Right lung (tissue), 2 donors: ENCODE measurements at regions not wholly inside any gene's neighbourhood (a gene's known extent, or its start where the extent isn't known, plus 50 kb on each side); places are given as distances from the start of the nearest gene placed in this dataset.
"Not testable (repeated sequence)": the region's sequence is repeated elsewhere in the genome, so short reads cannot be mapped to it uniquely, and the experiment has no call there.

Source experiments
- DNase-seq, 2 donors: peaks; one replicate each; pipeline ENCODE4 v3.0.0-alpha.2; 2013

DNA sequence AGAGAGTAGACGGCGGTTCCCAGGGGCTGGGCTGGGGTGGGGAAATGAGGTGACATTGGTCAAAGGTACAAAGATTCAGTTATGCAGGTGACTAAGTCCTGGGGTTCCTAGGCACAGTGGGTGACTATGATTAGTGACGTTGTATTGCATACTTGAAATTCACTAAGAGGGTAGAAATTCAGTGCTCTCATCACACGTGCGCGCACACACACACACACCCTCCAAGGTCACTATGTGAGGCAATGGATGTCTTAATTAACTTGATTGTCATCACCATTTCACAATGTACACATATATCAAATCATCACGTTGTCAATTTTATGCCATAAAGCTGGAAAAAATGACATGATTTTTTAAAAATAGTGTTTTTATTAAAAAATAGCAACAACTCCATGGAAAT is 92.9 kb upstream of the ALKAL2 start:
- DNase-seq, result no peak

DNA sequence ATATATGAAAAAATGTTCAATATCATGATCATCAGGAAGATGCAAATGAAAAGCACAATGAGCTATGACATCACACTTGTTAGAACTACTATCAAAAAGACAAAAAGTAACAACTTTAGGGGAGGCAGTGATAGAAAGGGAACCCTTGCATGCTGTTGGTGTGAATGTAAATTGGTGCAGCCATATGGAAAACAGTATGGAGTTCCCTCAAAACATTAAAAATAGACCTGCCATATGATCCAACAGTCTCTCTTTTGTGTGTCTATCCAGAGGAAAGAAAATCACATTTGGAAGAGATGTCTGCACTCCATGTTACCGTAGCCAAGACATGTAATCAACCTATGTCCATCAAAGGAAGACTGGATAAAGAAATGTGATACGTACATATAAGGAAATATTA is 92.3 kb upstream of the ALKAL2 start:
- no peak for DNase-seq

DNA sequence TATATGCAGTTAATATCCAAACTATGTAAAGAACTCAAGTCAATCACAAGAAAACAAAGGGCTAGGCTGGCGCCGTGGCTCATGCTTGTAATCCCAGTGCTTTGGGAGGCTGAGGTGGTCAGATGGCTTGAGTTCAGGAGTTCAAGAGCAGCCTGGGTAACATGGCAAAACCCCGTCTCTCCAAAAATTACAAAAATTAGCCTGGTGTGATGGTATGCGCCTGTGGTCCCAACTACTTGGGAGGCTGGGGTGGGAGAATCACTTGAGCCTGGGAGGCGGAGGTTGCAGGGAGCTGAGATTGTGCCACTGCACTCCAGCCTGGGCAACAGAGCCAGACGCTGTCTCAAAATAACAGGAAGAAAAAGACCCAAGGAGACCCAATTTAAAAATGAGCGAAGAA is 91.9 kb upstream of the ALKAL2 start:
- no peak for DNase-seq

DNA sequence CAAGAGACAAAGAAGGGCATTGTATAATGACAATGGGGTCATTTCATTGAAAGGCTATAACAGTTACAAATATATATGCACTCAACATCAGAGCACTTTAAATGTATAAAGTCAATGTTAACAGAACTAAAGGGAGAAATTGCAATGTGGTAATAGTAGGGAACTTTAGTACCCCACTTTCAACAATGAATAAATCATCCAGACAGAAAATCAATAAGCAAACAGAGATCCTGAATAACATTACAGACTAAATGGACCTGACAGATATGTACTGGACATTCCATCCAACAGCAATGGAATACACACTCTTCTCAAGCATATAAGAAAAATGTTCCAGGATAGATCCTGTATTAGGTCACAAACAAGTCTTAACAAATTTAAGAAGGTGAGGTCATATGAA is 90.5 kb upstream of the ALKAL2 start:
- no peak for DNase-seq

DNA sequence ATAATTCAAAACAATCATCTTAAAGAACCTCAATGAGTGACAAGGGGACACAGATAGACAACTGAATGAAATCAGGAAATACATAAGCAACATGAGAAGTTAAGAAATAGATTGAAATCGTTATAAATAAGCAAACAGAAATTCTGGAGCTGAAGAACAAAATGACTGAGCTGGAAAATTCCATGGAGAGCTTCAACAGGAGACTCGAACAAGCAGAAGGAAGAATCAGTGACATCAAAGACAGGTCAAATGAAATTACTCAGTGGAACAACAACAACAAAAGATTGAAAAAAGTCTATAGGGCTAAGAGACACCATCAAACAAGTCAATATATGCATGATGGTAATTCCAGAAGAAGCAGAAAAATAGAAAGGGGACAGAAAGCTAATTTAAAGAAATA is 89.5 kb upstream of the ALKAL2 start:
- no peak for DNase-seq

DNA sequence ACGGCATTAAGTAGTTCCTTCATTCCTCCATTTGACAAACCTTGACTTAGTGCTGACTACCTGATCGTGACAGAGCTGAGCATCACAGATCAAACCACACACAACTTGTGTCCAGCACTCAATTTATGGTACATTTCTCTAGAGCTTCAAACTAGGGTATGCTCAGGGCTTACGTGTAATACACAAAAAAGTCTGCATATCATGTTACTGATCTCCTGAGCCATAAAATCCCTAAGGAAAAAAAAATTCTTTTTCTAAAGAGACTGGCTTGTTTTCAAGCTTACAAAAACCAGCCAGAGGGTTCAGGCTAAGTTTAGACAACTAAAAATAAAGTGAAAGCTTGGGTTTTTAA is 88.0 kb upstream of the ALKAL2 start:
- DNase-seq, result no peak

DNA sequence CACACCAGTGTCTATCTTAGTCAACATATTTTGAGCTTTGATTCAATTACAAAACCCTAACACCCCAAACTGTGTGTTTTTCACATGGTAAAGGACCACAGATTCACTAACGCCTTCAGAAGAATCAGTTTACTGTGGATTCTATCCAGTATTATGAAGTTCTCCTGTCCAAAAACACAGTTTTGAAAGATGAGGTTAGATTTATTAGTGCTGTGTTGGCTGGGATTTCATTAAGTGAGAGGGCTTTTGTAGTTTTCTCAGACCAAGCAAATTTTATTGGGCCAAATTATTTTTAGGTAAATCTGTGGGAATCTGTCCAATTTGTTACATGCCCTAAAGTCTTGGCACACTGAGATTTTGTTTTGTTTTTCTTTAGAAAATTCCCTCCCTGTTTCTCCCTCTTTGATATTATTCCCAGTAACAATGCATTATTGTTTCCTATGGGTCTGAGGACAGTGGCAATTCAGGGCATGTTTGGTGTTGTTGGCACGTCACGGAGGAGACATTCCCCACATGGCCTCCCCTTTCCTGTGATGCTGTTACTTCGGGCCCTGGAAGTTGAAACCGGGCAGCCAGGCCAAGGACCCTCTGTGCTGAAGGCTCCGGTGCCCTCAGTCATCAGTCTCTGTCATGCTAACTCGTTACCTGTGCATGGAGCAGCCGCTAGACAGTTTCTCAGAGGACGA is 87.5 kb upstream of the ALKAL2 start:
- no peak for DNase-seq

DNA sequence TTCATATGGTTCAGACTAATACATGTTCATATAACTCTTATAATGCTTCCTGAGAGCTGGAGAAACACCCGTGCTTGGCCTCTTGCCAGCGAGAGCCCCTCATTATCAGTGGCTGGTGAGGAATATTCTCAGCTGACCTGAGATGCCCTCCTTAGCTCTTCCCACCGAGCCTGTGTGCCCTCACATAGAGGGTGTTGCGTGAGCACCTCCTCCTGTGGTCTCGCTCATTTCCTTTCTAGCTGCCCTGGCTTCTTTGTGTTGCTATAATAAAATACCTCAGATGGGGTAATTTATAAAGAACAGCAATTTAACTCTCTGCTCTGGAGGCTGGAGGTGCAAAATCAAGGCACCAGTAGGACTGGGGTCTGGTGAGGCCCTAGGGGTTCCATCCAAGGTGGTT is 80.5 kb upstream of the ALKAL2 start:
- DNase-seq, result no peak

DNA sequence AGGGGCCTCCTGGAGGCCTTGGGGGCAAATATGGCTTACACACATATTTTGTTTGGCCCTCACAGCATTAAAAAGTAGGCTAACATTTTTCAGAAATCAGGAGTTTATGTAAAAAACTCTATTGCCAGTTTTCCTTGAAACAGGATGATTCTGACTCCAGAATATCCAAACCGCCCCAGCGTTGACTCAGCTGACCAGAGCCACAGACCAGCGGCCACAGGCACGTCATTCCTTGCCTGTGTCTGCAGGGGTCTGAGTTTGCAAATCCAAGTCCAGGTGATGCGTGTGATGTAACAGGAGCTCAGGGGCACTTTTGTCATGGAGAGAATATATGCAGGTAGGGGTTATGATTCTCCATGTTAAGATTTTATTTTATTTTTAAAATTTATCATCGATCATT is 79.4 kb upstream of the ALKAL2 start:
- DNase-seq, result no peak

DNA sequence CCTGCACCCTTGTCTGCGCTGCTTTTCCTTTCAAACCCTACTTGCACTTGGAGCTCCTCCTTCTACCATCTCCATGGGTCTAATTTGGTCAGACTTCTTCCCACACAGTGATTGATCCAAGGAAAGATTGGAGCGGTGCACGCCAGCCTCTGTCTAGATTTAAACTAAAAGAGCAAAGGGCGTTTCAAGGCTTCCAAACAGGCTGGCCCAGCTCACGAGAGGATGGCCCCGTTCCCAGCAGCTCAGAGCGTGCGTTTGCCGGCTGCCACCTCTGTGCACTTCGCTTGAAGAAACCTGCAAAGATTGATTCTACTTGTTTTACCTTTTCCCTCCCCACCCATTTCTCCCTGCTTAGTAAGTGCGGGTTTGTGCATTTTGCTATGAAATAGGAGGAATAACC is 78.8 kb upstream of the ALKAL2 start:
- DNase-seq, result no peak

DNA sequence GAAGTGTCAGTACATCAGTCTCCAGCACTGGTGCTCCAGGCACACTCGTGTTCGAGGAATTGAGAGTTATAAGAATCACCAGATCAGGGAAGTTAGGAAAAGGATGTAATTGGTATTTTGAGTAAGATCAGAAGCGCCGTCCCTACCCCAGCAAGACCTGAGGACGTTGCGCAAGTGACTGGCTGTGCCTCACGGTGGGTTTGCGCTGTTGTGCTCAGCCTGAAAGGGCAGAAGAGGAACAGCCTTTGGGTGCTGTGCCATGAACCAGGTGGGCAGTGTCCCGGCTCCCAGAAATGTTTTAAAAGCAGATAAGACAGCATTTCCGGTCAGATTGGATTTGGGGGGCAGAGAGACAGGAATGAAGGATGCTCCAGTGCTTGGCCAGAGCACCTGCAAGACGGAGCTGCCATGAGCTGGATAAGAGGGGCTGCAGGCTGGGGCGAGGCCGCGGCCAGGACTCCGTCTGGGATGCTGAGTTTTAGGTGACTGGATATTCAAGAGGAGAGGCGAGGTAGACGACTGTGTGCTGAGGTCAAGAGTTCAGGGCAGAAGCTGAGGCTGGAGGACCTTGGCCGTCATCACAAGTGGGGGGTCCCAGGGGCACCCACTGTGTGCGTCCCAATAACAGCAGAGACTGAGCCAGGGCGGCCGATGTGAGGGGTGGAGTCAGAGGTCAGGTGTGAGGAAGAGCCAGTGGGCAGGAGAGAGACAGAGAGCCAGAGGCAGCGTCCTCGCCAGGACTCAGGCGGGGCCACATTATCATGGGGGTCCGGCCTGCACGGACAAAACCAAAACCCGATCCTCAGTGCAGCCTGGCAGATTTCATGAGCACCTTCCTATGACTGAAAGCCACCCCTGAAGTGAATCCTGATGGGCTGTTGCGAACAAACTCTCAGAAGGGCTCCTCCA is 77.7 kb upstream of the ALKAL2 start:
- no peak for DNase-seq

DNA sequence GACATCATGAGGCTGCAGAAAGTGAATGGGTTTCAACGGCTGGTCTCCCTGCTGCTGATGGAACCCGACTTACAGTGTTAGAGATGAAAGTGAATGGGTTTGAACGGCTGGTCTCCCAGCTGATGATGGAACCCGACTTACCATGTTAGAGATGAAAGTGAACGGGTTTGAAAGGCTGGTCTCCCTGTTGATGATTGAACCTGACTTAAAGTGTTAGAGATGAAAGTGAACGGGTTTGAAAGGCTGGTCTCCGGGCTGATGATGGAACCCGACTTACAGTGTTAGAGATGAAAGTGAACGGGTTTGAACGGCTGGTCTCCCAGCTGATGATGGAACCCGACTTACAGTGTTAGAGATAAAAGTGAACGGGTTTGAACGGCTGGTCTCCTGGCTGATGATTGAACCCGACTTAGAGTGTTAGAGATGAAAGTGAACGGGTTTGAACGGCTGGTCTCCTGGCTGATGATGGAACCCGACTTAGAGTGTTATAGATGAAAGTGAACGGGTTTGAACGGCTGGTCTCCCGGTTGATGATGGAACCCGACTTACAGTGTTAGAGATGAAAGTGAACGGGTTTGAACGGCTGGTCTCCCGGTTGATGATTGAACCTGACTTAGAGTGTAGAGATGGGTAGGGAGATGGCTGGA is 76.1 kb upstream of the ALKAL2 start:
- DNase-seq, result no peak

DNA sequence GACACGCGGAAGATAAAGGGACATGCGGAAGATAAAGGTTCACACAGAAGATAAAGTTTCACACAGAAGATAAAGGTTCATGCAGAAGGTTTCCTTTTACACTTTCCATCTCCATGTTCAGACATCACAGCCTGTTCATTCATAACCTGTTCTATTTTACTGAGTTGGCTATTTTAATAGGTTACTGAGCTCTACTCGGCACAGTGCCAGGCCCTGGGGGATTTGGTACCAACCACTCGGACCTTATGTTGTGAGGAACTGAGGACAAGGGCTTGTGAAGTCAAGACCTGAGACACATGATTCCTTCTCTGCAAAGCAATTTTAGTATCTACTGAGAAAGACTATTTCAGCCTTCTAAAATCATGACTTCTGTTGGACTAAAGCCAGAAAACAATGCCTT is 75.0 kb upstream of the ALKAL2 start:
- no peak for DNase-seq

DNA sequence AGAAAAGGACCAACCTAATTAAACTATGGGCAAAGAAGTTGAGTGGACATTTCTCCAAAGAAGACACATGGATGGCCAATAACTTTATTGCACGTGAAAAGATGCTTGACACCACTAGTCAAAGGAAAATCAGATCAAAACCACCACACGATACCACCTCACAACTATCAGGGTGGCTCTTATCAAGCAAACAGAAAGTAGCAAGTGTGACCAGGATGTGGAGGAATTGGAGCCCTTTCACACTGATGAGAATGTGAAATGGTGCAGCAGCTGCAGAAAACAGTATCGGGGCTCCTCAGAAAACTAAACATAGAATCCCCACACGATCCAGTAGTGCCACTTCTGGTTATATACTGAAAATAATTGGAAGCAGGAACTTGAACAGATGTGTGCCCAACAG is 72.2 kb upstream of the ALKAL2 start:
- no peak for DNase-seq

DNA sequence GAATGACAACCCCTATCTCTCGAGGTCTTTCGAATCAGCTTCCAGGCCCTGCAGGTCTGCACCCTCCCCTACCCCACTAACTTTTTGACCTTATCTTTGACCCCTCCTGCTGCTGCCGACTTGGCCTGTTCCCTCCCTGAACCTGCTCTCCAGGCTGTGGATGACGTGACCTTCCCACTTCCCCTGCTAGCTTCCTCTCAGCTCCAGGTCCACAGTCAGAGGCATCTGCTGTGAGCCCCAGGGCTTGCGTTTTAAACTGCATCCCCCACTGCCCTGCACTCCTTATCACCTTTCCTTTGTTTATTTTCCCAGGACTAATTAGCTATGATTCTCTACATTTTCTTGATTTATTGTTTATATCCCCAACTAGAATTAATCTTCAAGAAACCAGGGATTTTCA is 71.2 kb upstream of the ALKAL2 start:
- DNase-seq, result no peak

DNA sequence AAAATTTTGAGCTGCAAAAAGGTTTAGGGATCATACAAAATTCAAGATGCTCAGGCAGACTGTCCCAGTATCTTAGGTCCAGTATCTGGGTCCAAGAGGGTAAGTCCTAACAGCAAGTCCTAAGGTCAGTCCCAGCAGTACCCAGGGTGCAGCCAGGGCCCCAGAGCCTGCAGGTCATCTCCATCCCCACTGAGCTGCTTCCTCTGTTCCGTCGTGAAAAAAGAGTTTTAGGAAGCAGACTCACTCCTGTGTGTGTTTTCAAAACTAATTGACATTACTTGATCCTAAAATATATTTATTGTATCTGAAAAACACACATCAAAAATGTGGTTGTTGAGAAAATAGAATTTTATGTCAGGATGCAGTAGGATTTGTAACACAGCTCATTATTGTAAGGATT is 69.9 kb upstream of the ALKAL2 start:
- DNase-seq, result no peak

DNA sequence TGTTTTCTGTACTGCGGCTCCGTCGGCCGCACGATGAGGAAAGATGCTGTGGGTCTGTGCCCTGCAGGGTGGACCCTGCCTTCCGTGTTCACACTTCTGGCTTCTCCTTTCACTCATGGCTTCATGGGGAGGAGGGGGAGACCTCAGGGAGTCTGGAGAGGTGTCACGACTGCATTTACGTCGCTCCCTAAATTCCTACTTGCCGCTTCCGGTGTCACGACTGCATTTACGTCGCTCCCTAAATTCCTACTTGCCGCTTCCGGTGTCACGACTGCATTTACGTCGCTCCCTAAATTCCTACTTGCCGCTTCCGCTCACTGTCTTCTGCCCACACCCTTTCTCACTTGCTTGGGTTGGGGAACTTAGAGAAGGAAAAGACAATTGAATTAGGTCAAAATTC is 68.4 kb upstream of the ALKAL2 start:
- DNase-seq, result not testable (repeated sequence)

DNA sequence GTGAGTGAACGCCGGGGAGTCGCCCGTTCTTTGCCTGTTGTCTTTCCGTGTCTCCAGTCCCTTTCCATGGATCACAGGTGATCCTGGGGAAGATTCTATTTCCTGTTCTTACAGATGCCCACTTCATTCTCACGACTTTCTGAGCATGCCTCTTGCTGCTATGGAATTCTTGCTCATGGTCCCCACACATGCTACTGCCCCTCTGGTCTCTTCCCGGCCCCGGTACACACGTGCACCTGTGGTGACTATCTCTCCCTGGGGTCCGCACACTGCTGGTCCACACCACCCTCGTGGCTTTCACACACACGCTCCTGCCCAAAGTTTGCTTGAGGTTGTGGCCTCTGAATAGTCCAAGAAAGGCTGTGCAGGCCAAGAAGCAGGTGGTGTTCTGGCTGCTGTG is 67.9 kb upstream of the ALKAL2 start:
- no peak for DNase-seq

DNA sequence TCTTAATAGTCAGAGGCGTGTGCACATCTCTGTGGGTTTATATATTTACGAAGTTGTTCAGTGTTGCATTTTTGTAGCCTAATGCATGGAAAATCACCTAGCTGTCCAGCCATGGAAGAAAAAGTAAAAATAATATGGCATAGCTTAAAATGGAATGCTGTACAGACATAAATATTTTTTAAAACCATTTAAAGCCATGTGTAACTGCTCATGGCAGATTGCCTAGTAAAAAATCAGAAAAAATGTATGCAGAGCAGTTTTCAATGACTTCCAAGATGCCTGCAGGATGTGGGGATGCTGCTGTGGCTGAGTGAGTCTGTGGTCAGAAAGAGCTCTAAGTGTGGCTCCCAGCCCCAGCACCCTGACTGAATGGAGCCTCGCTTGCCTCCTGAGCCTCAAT is 64.8 kb upstream of the ALKAL2 start:
- DNase-seq, result peak in 1 of 2 donors; percentile 9

DNA sequence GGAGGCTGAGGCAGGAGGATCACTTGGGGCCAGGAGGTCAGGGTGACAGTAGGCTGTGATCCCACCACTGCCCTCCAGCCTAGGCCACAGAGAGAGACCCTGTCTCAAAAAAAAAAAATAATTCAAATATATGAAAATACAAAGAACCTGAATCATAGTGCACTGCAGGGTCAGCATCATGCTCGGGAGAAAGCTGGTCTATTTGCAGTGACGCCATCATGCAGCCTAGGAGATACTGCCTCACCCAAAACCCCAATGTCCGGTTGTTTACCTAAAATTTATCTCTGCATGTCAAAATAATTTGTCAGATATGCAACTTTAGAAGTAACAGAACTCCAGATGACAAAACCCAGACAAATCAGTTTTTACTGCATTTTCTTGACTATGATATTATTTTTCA is 61.5 kb upstream of the ALKAL2 start:
- no peak for DNase-seq

DNA sequence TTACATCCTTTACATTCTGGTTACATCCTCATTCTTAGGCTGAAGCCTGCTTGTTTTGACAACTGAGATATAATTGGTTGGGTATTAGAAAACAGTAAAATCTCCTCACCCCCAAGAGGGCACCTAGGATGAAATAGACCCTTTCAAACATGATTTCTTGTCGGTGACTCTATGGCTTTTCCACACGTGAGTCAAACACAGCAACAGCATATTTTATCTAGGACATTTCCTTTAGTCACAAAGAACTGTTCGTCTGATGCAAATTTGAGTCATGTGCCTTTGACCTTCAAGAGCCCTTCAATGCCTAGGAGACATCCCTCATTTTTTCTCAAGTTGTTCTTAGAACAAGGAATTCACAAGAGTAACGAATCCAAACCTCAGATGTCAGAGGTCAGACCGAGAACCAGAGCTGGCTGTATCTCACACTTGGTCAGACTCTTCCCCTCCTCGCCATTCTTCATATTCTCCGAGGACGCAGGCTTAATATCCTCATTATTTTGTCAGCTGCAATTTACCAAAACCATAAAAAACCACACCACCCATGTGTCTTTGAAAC is 60.5 kb upstream of the ALKAL2 start:
- no peak for DNase-seq

DNA sequence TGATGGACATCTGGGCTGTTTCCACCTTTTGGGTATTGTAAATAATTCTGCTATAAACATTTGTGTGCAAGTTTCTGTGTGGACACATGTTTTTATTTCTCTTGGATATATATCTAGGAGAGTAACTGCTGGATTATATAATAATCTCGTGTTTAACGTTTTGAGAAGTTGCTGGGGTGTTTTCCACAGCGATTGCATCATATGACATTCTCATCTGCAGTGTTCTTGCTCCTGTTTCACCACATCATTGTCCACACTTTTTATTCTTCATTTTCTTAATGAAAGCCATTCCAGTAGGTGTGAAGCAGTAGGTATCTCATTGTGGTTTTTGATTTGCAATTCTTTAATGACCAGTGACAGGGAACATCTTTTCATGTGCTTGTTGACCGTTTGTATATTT is 56.9 kb upstream of the ALKAL2 start:
- DNase-seq, result no peak

DNA sequence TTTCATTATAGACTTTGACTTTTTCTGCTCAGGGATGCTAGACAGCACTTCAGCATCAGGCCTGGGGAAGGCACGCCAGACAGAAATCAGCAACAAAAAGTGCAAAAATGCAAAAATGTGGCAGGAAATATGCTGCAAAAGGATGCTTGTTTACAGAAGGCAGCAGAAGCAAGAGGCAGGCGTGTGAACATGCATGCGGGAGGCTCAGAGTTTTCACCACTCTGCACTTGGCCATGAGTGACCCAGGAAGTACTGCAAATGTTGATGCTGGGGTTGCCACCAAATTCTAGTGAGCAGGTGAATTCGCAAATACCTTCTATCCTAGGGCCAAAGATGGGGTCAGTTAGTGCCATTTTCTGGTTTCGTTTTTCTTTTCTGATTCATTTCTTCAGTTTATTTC is 55.5 kb upstream of the ALKAL2 start:
- no peak for DNase-seq
